Activated T-helper 1 cell treated with Interleukin-2 at 50 U/mL for 16 hours (primary cell): ENCODE measurements at regions not wholly inside any gene's neighbourhood (a gene's known extent, or its start where the extent isn't known, plus 50 kb on each side); places are given as distances from the start of the nearest gene placed in this dataset.
"Not testable (repeated sequence)": the region's sequence is repeated elsewhere in the genome, so short reads cannot be mapped to it uniquely, and the experiment has no call there.

Source experiments
- DNase-seq: peaks from one replicate; pipeline ENCODE4 v3.0.0-alpha.2; 2020; ENCODE audit warnings: low read depth

- DNase-seq = no peak
These were observed 52.1 kb downstream of the CARTPT start for GRCh38 chr5:71771191-71771590.

DNA sequence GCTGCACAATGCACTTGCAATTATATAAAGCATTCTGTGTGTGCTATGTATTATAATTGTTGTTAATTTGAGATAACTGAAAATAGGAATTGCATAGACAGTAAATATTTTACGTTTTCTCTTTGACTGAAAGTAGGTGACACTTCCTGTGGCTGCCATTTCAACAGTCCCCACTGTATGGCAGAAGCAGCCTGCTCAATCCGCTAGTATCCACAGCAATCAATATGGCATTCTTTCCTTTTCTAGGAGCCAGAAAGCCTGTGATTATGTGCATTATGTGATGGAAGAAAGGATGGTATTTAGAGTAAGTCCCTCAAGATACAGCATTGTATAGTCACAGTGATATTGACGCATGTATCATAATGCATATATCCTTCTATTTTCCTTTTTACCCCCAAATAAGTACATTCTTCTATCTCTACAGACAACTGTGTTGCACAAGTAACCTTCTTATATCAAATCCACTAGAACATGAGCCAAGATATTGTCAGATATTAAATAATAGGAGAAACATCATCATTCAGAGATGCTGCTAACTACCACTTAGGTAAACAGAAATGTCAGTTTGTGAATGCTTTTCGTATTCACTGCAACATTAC is 59.7 kb downstream of the CARTPT start:
- DNase-seq = no peak

GRCh38 chr5:71780597-71780996 is 61.5 kb downstream of the CARTPT start:
- no peak for DNase-seq

GRCh38 chr5:71782393-71782770 is 63.3 kb downstream of the CARTPT start:
- DNase-seq = no peak

DNA sequence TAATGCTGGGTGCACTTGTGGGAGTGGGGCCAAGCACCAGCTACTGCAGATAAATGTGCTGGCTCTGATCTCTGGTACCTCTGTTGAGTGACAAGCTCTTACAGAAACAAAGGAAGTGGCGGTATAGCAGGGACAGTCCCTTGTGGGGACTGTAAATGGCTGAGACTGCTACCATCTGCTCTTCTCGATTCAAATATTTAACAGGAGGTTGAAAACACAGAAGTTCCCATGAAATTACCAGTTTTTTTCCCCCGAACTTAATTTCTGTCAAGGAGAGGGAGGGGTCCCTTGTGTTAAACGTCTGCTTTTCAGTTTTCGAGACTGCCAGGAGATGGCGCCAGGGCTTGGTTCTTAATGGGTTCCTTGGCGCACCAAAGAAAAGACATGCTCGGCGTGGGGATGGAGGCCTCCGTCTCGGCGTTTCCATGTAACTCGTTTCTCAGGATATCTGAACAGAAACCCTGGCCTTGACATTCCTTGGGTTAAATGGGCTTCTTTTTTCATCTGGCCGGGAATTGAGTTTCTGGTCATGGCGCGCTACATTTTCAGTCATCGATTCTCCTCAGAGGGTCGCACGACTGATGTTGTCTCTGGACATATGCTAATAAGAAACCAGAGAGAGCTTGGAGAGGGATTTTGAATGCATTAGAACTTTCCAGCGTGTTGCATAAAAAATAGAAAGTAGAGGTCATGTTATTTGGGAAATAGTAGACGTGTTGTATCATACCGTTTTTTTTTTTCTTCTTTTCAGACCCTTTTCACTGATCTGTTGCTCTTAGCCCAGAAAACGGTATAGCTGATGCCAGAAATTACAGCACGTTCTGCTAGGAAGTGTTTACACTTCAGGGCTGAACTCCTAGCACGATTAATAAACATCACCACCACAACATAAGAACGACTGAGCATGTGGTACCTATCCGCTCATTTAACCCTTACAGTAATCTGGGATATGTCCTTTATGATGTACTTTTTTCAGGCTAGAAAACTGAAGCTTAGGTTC is 64.0 kb downstream of the CARTPT start:
- no peak for DNase-seq

DNA sequence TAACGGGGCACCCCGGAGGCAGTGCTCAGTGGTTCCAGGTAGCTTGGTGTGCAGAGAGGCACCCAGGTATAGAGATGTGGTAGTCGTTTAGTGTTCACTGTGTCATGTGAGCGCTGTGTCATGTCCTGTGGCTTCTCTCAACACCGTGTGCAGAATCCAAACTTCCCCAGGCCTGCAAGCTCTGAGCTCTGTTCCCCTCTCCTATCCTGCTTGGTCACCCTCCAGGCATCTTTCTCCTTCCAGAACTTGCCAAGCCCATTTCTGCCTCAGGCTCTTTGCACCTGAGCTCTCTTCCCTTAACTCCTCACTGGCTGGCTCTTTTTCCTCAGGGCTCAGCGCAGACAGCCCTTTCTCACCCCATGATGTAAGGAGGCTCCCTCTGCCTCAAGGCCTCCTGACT is 64.8 kb downstream of the CARTPT start:
- no peak for DNase-seq

DNA sequence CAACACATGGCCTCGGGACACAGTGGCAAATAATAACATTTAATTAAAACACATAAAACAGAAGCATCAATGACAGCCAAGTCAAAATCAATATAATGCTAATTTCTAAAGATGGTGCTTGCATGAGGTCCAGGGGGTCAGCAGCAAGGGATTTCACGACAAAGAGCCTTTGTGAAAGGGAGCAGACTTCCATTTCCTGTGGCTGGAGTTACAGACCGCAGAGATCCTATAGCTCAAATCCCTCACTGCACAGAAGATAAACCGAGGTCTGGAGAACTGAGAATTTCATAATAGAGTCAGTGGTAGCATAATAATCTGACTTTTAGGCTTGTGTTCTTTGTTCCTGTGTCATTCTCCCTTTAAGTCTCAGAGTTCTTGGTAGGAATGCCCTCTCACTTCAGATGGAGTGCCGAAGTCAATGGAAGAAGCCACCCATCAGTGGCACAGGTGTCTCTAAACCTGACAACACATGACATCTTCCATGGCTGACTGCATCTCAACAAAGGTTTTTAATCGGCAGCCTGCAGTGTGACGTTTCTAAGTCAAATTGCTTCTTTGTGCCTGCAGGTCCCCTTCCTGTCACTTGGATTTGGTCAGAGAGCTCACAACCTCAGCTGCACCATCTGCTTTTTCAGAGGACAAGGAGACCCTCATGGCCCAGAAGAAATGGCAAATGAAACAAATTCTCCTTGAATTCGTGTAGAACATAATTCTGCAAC is 67.4 kb downstream of the CARTPT start:
- DNase-seq = no peak

GRCh38 chr5:71788794-71789193 is 69.7 kb downstream of the CARTPT start:
- no peak for DNase-seq

DNA sequence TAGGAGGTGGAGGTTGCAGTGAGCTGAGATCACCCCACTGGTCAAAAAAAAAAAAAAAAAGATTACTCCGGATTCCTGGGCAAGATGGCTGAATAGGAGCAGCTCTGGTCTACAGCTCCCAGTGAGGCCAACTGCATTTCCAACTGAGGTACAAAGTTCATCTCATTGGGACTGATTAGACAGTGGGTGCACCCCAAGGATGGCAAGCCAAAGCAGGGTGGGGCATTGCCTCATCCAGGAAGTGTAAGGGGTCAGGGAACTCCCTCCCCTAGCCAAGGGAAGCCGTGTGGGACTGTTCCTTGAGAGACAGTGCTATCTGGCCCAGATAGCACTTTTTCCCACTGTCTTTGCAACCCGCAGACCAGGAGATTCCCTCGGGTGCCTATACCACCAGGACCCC is 70.7 kb downstream of the CARTPT start:
- DNase-seq = no peak

DNA sequence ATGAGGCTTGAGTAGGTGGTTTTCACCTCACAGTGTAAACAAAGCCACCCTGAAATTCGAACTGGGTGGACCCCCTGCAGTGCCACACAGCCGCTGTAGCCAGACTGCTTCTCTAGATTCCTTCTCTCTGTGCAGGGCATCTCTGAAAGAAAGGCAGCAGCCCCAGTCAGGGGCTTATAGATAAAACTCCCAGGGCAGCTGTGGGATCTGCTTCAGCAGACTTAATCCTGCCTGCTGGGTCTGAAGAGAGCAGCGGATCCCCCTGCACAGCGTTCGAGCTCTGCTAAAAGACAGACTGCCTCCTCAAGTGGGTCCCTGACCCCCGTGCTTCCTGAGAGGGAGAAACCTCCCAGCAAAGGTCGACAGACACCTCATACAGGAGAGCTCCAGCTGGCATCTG is 71.4 kb downstream of the CARTPT start:
- no peak for DNase-seq

- not testable (repeated sequence) for DNase-seq
These were observed 73.0 kb downstream of the CARTPT start for GRCh38 chr5:71792041-71792440.

GRCh38 chr5:71794061-71794695 is 75.1 kb downstream of the CARTPT start:
- no peak for DNase-seq

DNA sequence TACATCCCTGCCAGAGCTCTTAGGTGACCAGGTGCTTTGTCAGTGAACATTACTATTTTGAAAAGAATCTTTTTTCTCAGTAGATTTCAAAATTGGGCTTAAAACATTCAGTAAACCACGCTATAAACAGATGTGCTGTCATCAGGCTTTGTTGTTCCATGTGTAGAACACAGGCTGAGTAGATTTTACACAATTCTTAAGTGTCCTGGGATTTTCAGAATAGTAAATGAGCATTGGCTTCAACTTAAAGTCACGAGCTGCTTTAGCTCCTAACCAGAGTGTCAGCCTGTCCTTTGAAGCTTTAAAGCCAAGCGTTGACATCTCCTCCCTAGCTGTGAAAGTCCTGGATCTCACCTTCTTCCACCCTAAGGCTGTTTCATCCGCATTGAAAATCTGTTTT is 83.6 kb downstream of the CARTPT start:
- DNase-seq = no peak

GRCh38 chr5:71806711-71807110 is 87.6 kb downstream of the CARTPT start:
- DNase-seq = no peak

DNA sequence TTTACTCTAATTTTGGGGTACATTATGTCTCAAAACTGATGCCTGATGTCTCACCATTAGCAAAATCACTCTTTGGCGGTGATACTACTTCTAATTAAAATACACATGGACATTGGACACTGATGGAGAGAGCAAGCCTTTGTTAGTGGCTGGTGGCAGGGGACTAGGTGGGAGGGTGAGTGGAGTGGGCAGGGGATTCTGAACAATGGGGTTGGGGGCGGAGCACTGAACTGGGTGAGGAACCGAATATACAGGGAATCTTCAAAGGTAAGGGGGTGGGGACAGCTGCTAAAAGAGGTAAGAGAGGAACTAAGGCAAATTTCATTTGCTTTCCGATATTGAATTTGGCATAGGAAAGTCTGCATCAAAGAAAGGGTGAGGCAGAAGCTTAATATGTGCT is 88.8 kb downstream of the CARTPT start:
- no peak for DNase-seq

DNA sequence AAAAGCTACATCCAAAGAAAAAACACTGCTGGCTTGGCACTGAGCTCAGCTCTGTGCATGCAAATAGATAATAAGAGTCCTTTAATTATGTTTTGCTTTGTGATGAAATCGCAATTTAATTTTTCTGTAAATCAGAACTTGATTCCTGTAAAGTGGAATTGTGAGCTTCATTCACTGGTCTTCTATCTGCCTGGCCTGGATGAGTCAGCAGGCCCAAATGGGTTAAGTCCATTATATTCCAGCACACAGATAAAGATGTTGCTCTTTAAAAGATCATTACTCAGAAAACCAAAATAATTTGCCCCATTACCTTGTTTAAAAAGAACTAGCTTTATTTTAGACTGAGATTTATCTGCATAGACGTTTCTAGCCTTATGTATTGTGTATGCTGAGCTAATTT is 90.4 kb downstream of the CARTPT start:
- DNase-seq = no peak

DNA sequence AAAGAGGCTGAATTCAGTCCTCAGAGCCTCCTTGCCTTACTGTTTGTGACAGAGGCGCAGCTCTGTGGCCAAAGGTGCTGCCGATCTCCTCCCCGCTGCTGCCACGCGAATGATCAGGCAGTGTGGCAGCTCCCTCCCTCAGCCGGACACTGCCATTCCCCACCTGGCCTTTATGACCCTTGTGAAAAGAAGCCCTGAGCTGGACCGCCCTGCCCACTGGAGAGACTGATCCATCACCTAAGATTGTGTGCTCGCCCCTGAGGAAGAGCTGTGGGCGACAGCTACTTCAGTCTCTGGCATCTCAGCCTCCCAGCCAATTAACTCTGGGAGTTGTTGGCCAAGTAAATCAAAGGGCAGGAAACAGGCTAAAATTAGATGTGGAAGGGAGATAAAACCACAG is 90.9 kb downstream of the CARTPT start:
- DNase-seq = no peak

- DNase-seq = no peak
These were observed 91.6 kb downstream of the CARTPT start for GRCh38 chr5:71810471-71811195.

GRCh38 chr5:71811779-71812178 is 92.7 kb downstream of the CARTPT start:
- no peak for DNase-seq

GRCh38 chr5:71816307-71816706 is 97.2 kb downstream of the CARTPT start:
- no peak for DNase-seq

DNA sequence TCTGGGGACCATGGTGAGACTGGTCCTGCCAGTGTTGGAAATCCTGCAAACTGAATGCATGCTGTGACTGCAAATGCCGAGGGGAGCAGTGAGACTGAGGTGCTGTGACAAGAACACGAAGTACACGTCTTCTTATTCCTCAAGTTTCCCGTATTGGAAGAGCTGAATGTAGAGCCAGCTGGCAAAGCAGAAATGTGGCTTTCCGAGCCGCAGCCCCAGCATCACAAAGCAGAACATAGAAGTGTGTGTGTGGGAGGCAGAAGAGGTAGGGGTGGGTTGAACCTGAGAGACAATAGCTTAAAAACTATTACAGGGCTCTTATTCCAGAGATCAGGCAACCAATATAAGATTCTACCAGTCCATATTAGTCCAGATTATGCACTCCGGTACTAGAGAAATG is 98.8 kb downstream of the CARTPT start:
- DNase-seq = no peak

DNA sequence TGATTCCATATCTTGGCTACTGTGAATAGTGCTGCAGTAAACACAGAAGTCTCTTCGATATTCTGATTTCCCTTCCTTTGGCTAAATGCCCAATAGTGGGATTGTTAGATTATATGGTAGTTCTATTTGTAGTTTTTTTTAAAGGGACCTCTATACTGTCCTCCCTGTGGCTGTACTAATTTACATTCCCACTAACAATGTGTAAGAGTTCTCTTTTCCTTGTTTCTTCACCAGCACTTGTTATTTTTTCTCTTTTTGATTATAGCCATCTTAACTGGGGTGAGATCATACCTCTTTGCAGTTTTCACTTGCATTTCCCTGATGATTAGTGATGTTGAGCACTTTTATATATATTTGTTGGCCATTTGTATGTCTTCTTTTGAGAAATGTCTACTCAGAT is 102.0 kb downstream of the CARTPT start:
- DNase-seq = no peak
